OCI-LY7 (cell line): ENCODE measurements at regions not wholly inside any gene's neighbourhood (a gene's known extent, or its start where the extent isn't known, plus 50 kb on each side); places are given as distances from the start of the nearest gene placed in this dataset.

Experiments
- BruUV-seq: library from RNA; stranded (reverse); fragments of 400-500 nt; replicated peaks from 2 replicates; lab custom pipeline; 2021; lab: Mats Ljungman, UMichigan
- CTCF ChIA-PET: fragments of 300-600 bp; sonication (Branson Sonifier 250); formaldehyde crosslinking; loops from one replicate; lab custom pipeline; 2022; ENCODE audit warnings: antibody characterized with exemption; ENCODE audit not compliant: unreplicated experiment; lab: Charles Lee
- POLR2A ChIA-PET: fragments of 300-600 bp; sonication (Branson Sonifier 250); formaldehyde crosslinking; loops from one replicate; lab custom pipeline; 2022; ENCODE audit warnings: antibody characterized with exemption; lab: Charles Lee
- DNase-seq: peaks from one replicate; pipeline ENCODE4 v3.0.0-alpha.2; 2015; ENCODE audit warnings: low spot score
- H2AFZ ChIP-seq: fragments of 200-600 bp; sonication (generic), shearing (Covaris generic); 2 replicates; pipeline ENCODE4 v1.6.1; 2014; ENCODE audit warnings: mild to moderate bottlenecking, antibody characterized with exemption, low read length, moderate library complexity
- H3K27ac ChIP-seq: fragments of 200-600 bp; sonication (generic); 2 replicates; pipeline ENCODE4 v1.5.1; 2014; ENCODE audit warnings: mixed run types, low read depth, mild to moderate bottlenecking, moderate library complexity, low read length, inconsistent platforms; ENCODE audit not compliant: poor library complexity, severe bottlenecking
- H3K36me3 ChIP-seq: fragments of 200-600 bp; sonication (generic); 2 replicates; pipeline ENCODE4 v1.6.1; 2014; ENCODE audit warnings: mild to moderate bottlenecking, antibody characterized with exemption, low read length, moderate library complexity, mixed read lengths; ENCODE audit not compliant: insufficient read depth
- H3K4me1 ChIP-seq: fragments of 200-600 bp; sonication (generic); 2 replicates; pipeline ENCODE4 v1.5.1; 2014; ENCODE audit warnings: mild to moderate bottlenecking, low read length; ENCODE audit not compliant: insufficient read depth, poor library complexity, severe bottlenecking
- H3K4me2 ChIP-seq: fragments of 200-600 bp; sonication (generic); 2 replicates; pipeline ENCODE4 v1.6.1; 2014; ENCODE audit warnings: mild to moderate bottlenecking, low read length
- H3K4me3 ChIP-seq: fragments of 200-600 bp; sonication (generic); 2 replicates; pipeline ENCODE4 v1.5.1; 2014; ENCODE audit warnings: mild to moderate bottlenecking, low read depth, low read length; ENCODE audit not compliant: poor library complexity, severe bottlenecking
- H3K79me2 ChIP-seq: fragments of 200-600 bp; sonication (generic); 2 replicates; pipeline ENCODE4 v1.6.1; 2016; ENCODE audit warnings: low read depth, mild to moderate bottlenecking, low read length, moderate library complexity, mixed read lengths; ENCODE audit not compliant: insufficient read depth
- H3K9me2 ChIP-seq: fragments of 200-600 bp; sonication (generic); 2 replicates; pipeline ENCODE4 v1.6.1; 2016; ENCODE audit warnings: mild to moderate bottlenecking, low read length, mixed read lengths; ENCODE audit not compliant: insufficient read depth
- H3K9me3 ChIP-seq: fragments of 200-600 bp; sonication (generic); 2 replicates; pipeline ENCODE4 v1.6.1; 2014; ENCODE audit warnings: mild to moderate bottlenecking, mixed run types, low read length, mixed read lengths
- H4K20me1 ChIP-seq: fragments of 200-600 bp; sonication (generic); 2 replicates; pipeline ENCODE4 v1.6.1; 2014; ENCODE audit warnings: mild to moderate bottlenecking, antibody characterized with exemption, low read length, moderate library complexity, mixed read lengths; ENCODE audit not compliant: insufficient read depth
- EZH2phosphoT487 ChIP-seq: fragments of 200-600 bp; sonication (generic); IDR thresholded peaks from 2 replicates; pipeline ENCODE4 v1.6.1; 2018; ENCODE audit warnings: low read depth, borderline replicate concordance, mild to moderate bottlenecking, mixed run types, antibody characterized with exemption, low read length, moderate library complexity, mixed read lengths
- intact Hi-C: fragments of 100-400 bp; cut with micrococcal nuclease; formaldehyde crosslinking; loops from one replicate; pipeline ENCODE4 v1.10.0; 2022; ENCODE audit not compliant: unreplicated experiment
- TF ChIP-seq, protein P1 (sequence below): fragments of 200-600 bp; sonication (generic); conservative IDR thresholded peaks from 2 replicates; pipeline ENCODE4 v1.5.1; 2014; ENCODE audit warnings: mild to moderate bottlenecking, antibody characterized with exemption, low read length, moderate library complexity, mixed read lengths

DNA sequence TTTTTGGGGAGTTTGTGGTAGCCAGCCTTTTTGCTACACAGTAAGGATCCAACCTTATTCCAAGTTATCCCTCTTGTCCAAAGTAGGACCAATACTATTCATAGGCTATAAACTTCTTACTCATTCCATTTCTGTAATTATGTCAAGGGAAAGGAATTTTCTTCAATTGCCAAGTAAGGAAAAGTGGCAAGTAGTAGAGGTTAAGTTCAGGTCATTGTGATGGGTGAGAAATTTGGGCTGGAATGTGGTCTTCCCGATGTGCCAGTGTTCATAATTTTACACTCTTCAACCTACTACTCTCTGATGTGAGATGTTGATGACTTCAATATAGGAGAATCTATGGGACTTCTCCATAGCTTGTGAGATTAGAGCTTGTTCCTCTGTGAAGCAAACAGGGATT is 648.8 kb downstream of the METTL15 start:
- Histone ChIP-seq H4K20me1 (no peaks in the 10 kb centered on the region), H3K79me2 (no peaks in the 10 kb centered on the region), H3K36me3 (no peaks in the 10 kb centered on the region), H3K9me2 (no peaks in the 10 kb centered on the region), H3K27ac (no peak overlapping the region), H3K9me3 (no peaks in the 10 kb centered on the region), H3K4me2 (no peak overlapping the region), H3K4me3 (no peak overlapping the region), H2AFZ (no peak overlapping the region), H3K4me1 (no peaks in the 10 kb centered on the region)
- no peak for DNase-seq
- TF ChIP-seq, protein P1, sequence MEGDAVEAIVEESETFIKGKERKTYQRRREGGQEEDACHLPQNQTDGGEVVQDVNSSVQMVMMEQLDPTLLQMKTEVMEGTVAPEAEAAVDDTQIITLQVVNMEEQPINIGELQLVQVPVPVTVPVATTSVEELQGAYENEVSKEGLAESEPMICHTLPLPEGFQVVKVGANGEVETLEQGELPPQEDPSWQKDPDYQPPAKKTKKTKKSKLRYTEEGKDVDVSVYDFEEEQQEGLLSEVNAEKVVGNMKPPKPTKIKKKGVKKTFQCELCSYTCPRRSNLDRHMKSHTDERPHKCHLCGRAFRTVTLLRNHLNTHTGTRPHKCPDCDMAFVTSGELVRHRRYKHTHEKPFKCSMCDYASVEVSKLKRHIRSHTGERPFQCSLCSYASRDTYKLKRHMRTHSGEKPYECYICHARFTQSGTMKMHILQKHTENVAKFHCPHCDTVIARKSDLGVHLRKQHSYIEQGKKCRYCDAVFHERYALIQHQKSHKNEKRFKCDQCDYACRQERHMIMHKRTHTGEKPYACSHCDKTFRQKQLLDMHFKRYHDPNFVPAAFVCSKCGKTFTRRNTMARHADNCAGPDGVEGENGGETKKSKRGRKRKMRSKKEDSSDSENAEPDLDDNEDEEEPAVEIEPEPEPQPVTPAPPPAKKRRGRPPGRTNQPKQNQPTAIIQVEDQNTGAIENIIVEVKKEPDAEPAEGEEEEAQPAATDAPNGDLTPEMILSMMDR, result no peak
- TF ChIP-seq EZH2phosphoT487, result no peak
- BruUV-seq, result no TSS peak
- ChIA-PET POLR2A (interaction anchor here (0.7 kb wide), 1 partner anchor 30 kb away, joined by 3 read pairs; no protein-coding TSS in a partner anchor), CTCF (no interaction called here)
- intact Hi-C loops, result no loop called here

DNA sequence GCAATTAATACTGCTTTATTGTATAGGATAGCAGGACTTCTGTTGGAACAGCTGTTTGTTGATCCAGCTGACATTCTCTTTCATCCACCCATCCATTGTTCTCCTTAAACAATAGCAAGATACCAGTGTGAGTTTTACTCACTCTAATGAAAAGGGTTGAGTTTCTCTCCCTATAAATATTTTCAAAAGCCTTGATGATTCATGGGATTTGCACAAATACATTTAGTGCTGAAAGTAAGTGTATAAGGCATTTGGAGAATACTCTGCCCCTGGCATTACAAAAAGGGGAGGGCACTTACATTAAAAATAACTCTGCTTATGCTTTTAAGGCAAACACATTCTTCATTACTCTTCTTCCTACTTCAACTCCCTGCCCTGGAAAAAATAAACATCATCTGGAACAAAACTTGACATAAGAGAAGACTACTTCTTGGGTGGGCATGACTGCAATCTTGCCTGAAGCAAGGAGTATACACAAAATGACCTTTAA is 634.9 kb downstream of the METTL15 start:
- H3K9me2 ChIP-seq, result no peaks in the 10 kb centered on the region
- H4K20me1 ChIP-seq, result no peaks in the 10 kb centered on the region
- H3K4me2 ChIP-seq, result no peak overlapping the region
- no peak overlapping the region for H3K4me3 ChIP-seq
- H3K27ac ChIP-seq, result no peak overlapping the region
- CTCF ChIA-PET, result no interaction called here
- POLR2A ChIA-PET, result no interaction called here
- H2AFZ ChIP-seq, result no peak overlapping the region
- H3K4me1 ChIP-seq, result no peaks in the 10 kb centered on the region
- no peaks in the 10 kb centered on the region for H3K36me3 ChIP-seq
- DNase-seq, result no peak
- intact Hi-C loops, result no loop called here
- BruUV-seq, result no TSS peak
- H3K9me3 ChIP-seq, result no peaks in the 10 kb centered on the region
- H3K79me2 ChIP-seq, result no peaks in the 10 kb centered on the region
- TF ChIP-seq, protein P1, result no peak
- TF ChIP-seq EZH2phosphoT487, result no peak

DNA sequence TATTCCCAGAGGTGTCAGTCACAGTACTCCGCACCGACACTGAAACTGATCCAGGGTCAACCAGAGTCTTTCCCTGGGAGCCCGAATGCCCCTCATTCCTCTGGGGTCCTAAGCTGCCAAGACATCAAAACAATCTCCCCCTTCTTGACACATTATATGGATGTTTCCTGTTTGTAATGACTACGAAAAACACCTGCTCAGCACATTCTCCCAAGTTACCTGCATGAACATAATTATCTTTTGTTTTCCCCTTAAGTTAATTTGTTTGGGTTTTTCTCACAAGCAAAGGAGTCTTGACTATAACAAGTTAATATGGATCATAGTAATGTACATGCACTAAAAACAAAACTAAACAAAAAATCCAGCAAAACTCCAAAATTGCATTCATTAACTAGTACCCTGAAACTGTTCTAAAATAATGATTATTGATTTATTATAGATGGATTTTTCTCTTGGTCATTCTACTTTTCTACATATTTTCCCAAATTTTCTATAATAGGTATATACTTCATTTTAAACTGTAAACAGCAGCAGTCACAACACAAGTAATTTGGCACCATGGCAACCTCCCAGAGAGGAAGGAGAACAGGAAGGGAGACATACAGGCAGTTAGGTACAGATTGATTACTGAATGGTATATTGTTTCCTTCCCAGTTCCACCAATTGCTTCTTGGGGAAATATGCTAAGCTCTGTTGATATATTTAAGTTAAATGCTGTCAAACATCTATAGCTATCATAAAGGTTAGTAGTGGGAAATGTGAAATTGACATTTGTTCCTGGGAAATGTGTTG is 631.5 kb downstream of the METTL15 start:
- Histone ChIP-seq H4K20me1 (no peaks in the 10 kb centered on the region), H3K9me3 (no peaks in the 10 kb centered on the region), H2AFZ (no peak overlapping the region), H3K4me2 (no peak overlapping the region), H3K36me3 (no peaks in the 10 kb centered on the region), H3K27ac (no peak overlapping the region), H3K9me2 (no peaks in the 10 kb centered on the region), H3K4me3 (no peak overlapping the region), H3K79me2 (no peaks in the 10 kb centered on the region), H3K4me1 (no peaks in the 10 kb centered on the region)
- TF ChIP-seq, protein P1, result no peak
- no peak for TF ChIP-seq EZH2phosphoT487
- no TSS peak for BruUV-seq
- intact Hi-C loops, result no loop called here
- ChIA-PET POLR2A (no interaction called here), CTCF (no interaction called here)
- no peak for DNase-seq
